Mesenchymal stem cell (in vitro differentiated cells and primary cell): ENCODE measurements at regions not wholly inside any gene's neighbourhood (a gene's known extent, or its start where the extent isn't known, plus 50 kb on each side); places are given as distances from the start of the nearest gene placed in this dataset.

Source experiments
- DNase-seq: peaks from one replicate; pipeline ENCODE4 v3.0.0-alpha.2; 2013
- H2AFZ ChIP-seq: one replicate; pipeline ENCODE4 v1.6.1; 2013; ENCODE audit warnings: low read depth, mild to moderate bottlenecking, control low read depth, inconsistent platforms, low read length, moderate library complexity
- H2AK5ac ChIP-seq: 2 replicates; pipeline ENCODE4 v1.6.1; 2013; ENCODE audit warnings: low read length, moderate library complexity, mild to moderate bottlenecking, inconsistent platforms; ENCODE audit not compliant: severe bottlenecking
- H2BK120ac ChIP-seq: one replicate; pipeline ENCODE4 v1.6.1; 2013; ENCODE audit warnings: low read depth, mild to moderate bottlenecking, inconsistent platforms, low read length, moderate library complexity
- H2BK12ac ChIP-seq, 2 experiments: one replicate each; pipeline ENCODE4 v1.6.1; 2013; ENCODE audit warnings: inconsistent platforms in 2 of 2, low read length in 2 of 2, mild to moderate bottlenecking in 2 of 2, moderate library complexity in 2 of 2, control low read depth in 1 of 2
- H2BK15ac ChIP-seq: one replicate; pipeline ENCODE4 v1.6.1; 2013; ENCODE audit warnings: mild to moderate bottlenecking, low read depth, inconsistent platforms; ENCODE audit not compliant: poor library complexity, severe bottlenecking
- H2BK5ac ChIP-seq: 2 replicates; pipeline ENCODE4 v1.6.1; 2013; ENCODE audit warnings: low read depth, mild to moderate bottlenecking, low read length, control low read depth, inconsistent platforms; ENCODE audit not compliant: poor library complexity, severe bottlenecking
- H3K14ac ChIP-seq, 2 experiments: one replicate each; pipeline ENCODE4 v1.6.1; 2013; ENCODE audit warnings: inconsistent platforms in 2 of 2, low read length in 2 of 2, control low read depth in 1 of 2, mild to moderate bottlenecking in 1 of 2, moderate library complexity in 1 of 2
- H3K18ac ChIP-seq, 2 experiments: one replicate each; pipeline ENCODE4 v1.6.1; 2013; ENCODE audit warnings: inconsistent platforms in 2 of 2, low read length in 2 of 2, control low read depth in 1 of 2, low read depth in 1 of 2, mild to moderate bottlenecking in 1 of 2
- H3K23ac ChIP-seq, 2 experiments: one replicate each; pipeline ENCODE4 v1.6.1; 2013; ENCODE audit warnings: inconsistent platforms in 2 of 2, low read length in 2 of 2, mild to moderate bottlenecking in 2 of 2, moderate library complexity in 2 of 2, control low read depth in 1 of 2
- H3K27ac ChIP-seq: 2 replicates; pipeline ENCODE4 v1.5.1; 2013; ENCODE audit warnings: mild to moderate bottlenecking, moderate library complexity, low read length, control low read depth, inconsistent platforms; ENCODE audit not compliant: poor library complexity, severe bottlenecking
- H3K27me3 ChIP-seq, 2 experiments: 2 replicates each; pipeline versions ENCODE4 v1.6.1 to v1.7.0; 2013; ENCODE audit warnings: low read length in 2 of 2, mild to moderate bottlenecking in 2 of 2, moderate library complexity in 2 of 2, control low read depth in 1 of 2, inconsistent platforms in 1 of 2; ENCODE audit not compliant: control insufficient read depth in 1 of 2, insufficient read depth in 1 of 2
- H3K36me3 ChIP-seq, 2 experiments: 2 replicates each; pipeline versions ENCODE4 v1.6.1 to v1.7.0; 2013; ENCODE audit warnings: low read length in 2 of 2, control low read depth in 1 of 2, inconsistent platforms in 1 of 2, low read depth in 1 of 2, mild to moderate bottlenecking in 1 of 2; ENCODE audit not compliant: insufficient read depth in 2 of 2, control insufficient read depth in 1 of 2
- H3K4ac ChIP-seq, 2 experiments: one replicate each; pipeline ENCODE4 v1.6.1; 2013; ENCODE audit warnings: inconsistent platforms in 2 of 2, low read length in 2 of 2, mild to moderate bottlenecking in 2 of 2, moderate library complexity in 2 of 2, control low read depth in 1 of 2, low read depth in 1 of 2
- H3K4me1 ChIP-seq: 2 replicates; pipeline ENCODE4 v1.6.1; 2013; ENCODE audit warnings: low read depth, low read length, control low read depth; ENCODE audit not compliant: control insufficient read depth, insufficient read depth
- H3K4me2 ChIP-seq: 2 replicates; pipeline ENCODE4 v1.6.1; 2013; ENCODE audit warnings: low read length, mild to moderate bottlenecking, inconsistent platforms; ENCODE audit not compliant: poor library complexity, severe bottlenecking
- H3K4me3 ChIP-seq, 2 experiments: 2 replicates each; pipeline versions ENCODE4 v1.5.1 to v1.7.0; 2013; ENCODE audit warnings: low read length in 2 of 2, mild to moderate bottlenecking in 2 of 2, control low read depth in 1 of 2, low read depth in 1 of 2; ENCODE audit not compliant: insufficient read depth in 1 of 2
- H3K79me1 ChIP-seq: replicated peaks from 2 replicates; pipeline ENCODE4 v1.6.1; 2013; ENCODE audit warnings: mild to moderate bottlenecking, control low read depth, low read length, inconsistent platforms; ENCODE audit not compliant: poor library complexity, severe bottlenecking
- H3K9ac ChIP-seq: 2 replicates; pipeline ENCODE4 v1.7.0; 2013; ENCODE audit warnings: mild to moderate bottlenecking, low read length, moderate library complexity
- H3K9me3 ChIP-seq: 2 replicates; pipeline ENCODE4 v1.7.0; 2013; ENCODE audit warnings: mild to moderate bottlenecking, low read length; ENCODE audit not compliant: control insufficient read depth
- H4K8ac ChIP-seq: one replicate; pipeline ENCODE4 v1.6.1; 2013; ENCODE audit warnings: inconsistent platforms, mild to moderate bottlenecking, low read length, moderate library complexity
- H4K91ac ChIP-seq: one replicate; pipeline ENCODE4 v1.6.1; 2013; ENCODE audit warnings: mild to moderate bottlenecking, low read length, inconsistent platforms
- WGBS: methylation state at CpG from one replicate; pipeline ENCODE4 v1.1.7; 2013; ENCODE audit warnings: mixed read lengths; 5-methylcytosine and 5-hydroxymethylcytosine counted together

GRCh38 chr5:56659971-56660370, 155.4 kb upstream of the MAP3K1 start:
- WGBS, result 92% methylated on average over 7 of the region's 7 CpGs
- DNase-seq, result no peak
- no peak overlapping the region for H3K4me2 ChIP-seq
- H3K4me3 ChIP-seq, result no peak overlapping the region
- H3K18ac ChIP-seq, result no peak overlapping the region
- peaks cover 0 to 38% of the 10 kb centered on the region in 2 experiments for H3K27me3 ChIP-seq
- no peak overlapping the region for H3K14ac ChIP-seq
- no peaks in the 10 kb centered on the region for H3K79me1 ChIP-seq
- H4K91ac ChIP-seq, result no peak overlapping the region
- H3K9ac ChIP-seq, result no peak overlapping the region
- H2BK12ac ChIP-seq, result no peak overlapping the region
- no peak overlapping the region for H2BK120ac ChIP-seq
- H2BK15ac ChIP-seq, result no peak overlapping the region
- H2AFZ ChIP-seq, result no peak overlapping the region
- H3K27ac ChIP-seq, result no peak overlapping the region
- H3K9me3 ChIP-seq, result no peaks in the 10 kb centered on the region
- no peak overlapping the region for H4K8ac ChIP-seq
- no peaks in the 10 kb centered on the region for H3K36me3 ChIP-seq
- no peak overlapping the region for H2BK5ac ChIP-seq
- H3K4me1 ChIP-seq, result peaks cover 1% of the 10 kb centered on the region
- no peak overlapping the region for H3K4ac ChIP-seq
- H2AK5ac ChIP-seq, result peak overlapping the region; percentile 59
- no peak overlapping the region for H3K23ac ChIP-seq

GRCh38 chr5:56658972-56659371, 156.4 kb upstream of the MAP3K1 start:
- H3K27me3 ChIP-seq, result peaks cover 0 to 42% of the 10 kb centered on the region in 2 experiments
- no peak overlapping the region for H4K91ac ChIP-seq
- H4K8ac ChIP-seq, result no peak overlapping the region
- no peak overlapping the region for H3K14ac ChIP-seq
- H3K9ac ChIP-seq, result no peak overlapping the region
- H3K4me1 ChIP-seq, result peaks cover 1% of the 10 kb centered on the region
- H3K23ac ChIP-seq, result no peak overlapping the region
- no peak overlapping the region for H3K4me3 ChIP-seq
- H2AK5ac ChIP-seq, result no peak overlapping the region
- H3K4me2 ChIP-seq, result no peak overlapping the region
- no peaks in the 10 kb centered on the region for H3K9me3 ChIP-seq
- no peaks in the 10 kb centered on the region for H3K79me1 ChIP-seq
- no peak overlapping the region for H3K4ac ChIP-seq
- H2BK120ac ChIP-seq, result no peak overlapping the region
- 88% methylated on average over 1 of the region's 1 CpG for WGBS
- no peaks in the 10 kb centered on the region for H3K36me3 ChIP-seq
- H3K18ac ChIP-seq, result no peak overlapping the region
- H2BK15ac ChIP-seq, result no peak overlapping the region
- H3K27ac ChIP-seq, result no peak overlapping the region
- DNase-seq, result no peak
- no peak overlapping the region for H2BK5ac ChIP-seq
- no peak overlapping the region for H2BK12ac ChIP-seq
- no peak overlapping the region for H2AFZ ChIP-seq

GRCh38 chr5:56656846-56657726, 158.3 kb upstream of the MAP3K1 start:
- no peak overlapping the region for H3K9ac ChIP-seq
- H3K4me3 ChIP-seq, result no peak overlapping the region
- no peak overlapping the region for H2BK15ac ChIP-seq
- H3K79me1 ChIP-seq, result no peaks in the 10 kb centered on the region
- no peaks in the 10 kb centered on the region for H3K36me3 ChIP-seq
- no peak overlapping the region for H4K91ac ChIP-seq
- 77% methylated on average over 2 of the region's 2 CpGs for WGBS
- no peak overlapping the region for H3K18ac ChIP-seq
- no peak for DNase-seq
- H3K4me1 ChIP-seq, result peaks cover 1% of the 10 kb centered on the region
- H4K8ac ChIP-seq, result no peak overlapping the region
- no peak overlapping the region for H2BK5ac ChIP-seq
- H2AFZ ChIP-seq, result no peak overlapping the region
- H3K4ac ChIP-seq, result no peak overlapping the region
- peaks cover 0 to 44% of the 10 kb centered on the region in 2 experiments for H3K27me3 ChIP-seq
- H2BK120ac ChIP-seq, result no peak overlapping the region
- H2BK12ac ChIP-seq, result no peak overlapping the region
- no peak overlapping the region for H3K23ac ChIP-seq
- H3K9me3 ChIP-seq, result no peaks in the 10 kb centered on the region
- H3K4me2 ChIP-seq, result no peak overlapping the region
- H2AK5ac ChIP-seq, result no peak overlapping the region
- H3K27ac ChIP-seq, result no peak overlapping the region
- H3K14ac ChIP-seq, result no peak overlapping the region

GRCh38 chr5:56651893-56652292, 163.5 kb upstream of the MAP3K1 start:
- Histone ChIP-seq H3K9ac (no peak overlapping the region), H3K23ac (no peak overlapping the region), H3K4me2 (no peak overlapping the region), H3K27ac (no peak overlapping the region), H3K18ac (no peak overlapping the region), H3K36me3 (no peaks in the 10 kb centered on the region), H3K4ac (no peak overlapping the region), H4K91ac (no peak overlapping the region), H3K9me3 (no peaks in the 10 kb centered on the region), H3K4me3 (no peak overlapping the region), H2BK5ac (no peak overlapping the region), H2BK12ac (peak overlapping the region in 1 of 2 experiments; percentile 19), H2AK5ac (no peak overlapping the region), H2BK120ac (no peak overlapping the region), H2BK15ac (no peak overlapping the region), H2AFZ (no peak overlapping the region), H3K4me1 (peaks cover 4% of the 10 kb centered on the region), H3K27me3 (peaks cover 0 to 30% of the 10 kb centered on the region in 2 experiments), H4K8ac (no peak overlapping the region), H3K14ac (peak overlapping the region in 1 of 2 experiments; percentile 57), H3K79me1 (no peaks in the 10 kb centered on the region)
- no peak for DNase-seq
